ENCODE measurements at regions not wholly inside any gene's neighbourhood (a gene's known extent, or its start where the extent isn't known, plus 50 kb on each side); places are given as distances from the start of the nearest gene placed in this dataset.
"Not testable (repeated sequence)": the region's sequence is repeated elsewhere in the genome, so short reads cannot be mapped to it uniquely, and the experiment has no call there.

DNA sequence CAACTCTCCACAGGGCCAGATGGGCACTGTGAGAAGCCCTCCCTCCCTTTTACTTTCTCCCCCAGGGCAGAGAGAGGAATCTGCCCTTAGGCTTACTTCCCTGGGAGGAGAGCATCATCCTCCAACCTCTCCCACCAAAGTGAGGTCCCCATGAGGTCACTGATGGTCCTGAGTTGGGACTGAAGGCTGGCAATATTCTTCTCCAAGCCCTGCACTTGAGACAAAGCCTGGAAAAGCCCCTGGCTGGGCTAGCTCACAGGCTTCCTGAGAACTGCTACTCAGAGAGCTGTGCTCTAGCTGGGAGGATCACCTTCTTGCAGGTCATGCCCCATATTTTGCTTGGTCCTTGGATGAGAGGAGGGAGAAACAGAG is 110.0 kb upstream of the MEF2A start:
- no peak for DNase-seq (ENCODE audit: low read depth)

DNA sequence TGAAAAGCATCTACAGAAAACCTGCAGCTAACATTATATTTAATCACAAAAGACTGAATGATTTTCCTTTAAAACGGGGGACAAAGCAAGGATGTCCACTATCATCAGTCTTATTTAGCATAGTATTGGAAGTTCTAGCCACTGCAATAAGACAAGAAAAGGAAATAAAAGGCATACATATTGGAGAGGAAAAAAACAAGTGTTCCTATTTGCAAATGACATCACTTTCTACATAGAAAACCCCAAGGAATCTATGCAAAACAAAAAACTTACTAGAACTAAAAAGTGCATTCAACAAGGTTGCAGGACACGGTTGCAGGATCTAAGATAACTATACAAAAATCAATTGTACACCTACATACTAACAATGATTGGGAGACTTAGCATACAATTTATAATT is 101.6 kb upstream of the MEF2A start:
- DNase-seq (ENCODE audit: low read depth): no peak

DNA sequence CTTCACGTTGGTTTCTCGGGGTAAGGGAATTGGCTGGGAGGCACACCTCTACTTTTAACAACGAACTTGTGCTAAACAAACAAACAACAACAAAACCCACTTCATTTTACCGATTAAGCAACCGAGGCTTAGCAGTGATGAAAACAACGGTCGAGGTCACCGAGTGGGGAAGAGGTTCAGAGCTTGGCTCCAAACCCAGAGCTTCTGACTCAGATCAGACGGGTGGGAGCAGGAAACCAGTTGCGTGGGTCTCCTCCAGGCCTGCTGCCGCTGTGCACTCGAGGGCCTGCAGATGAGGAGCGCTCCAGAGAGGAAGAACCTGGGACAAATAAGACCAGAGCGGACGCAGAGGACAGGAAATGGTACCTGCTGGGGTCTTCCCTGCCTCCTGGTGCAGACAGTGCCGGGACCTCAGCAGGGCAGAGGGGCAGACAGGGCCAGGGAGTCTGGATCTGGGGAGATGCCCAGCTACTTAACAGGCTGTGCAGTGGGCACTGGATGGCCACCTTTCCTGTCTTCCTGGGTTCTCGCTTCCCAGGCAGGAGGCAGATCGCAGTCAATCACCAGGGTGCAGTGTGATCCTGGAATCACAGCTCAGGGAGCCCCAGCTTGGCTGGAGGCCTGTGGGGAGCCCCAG is 99.0 kb upstream of the MEF2A start:
- DNase-seq (ENCODE audit: low read depth): no peak

DNA sequence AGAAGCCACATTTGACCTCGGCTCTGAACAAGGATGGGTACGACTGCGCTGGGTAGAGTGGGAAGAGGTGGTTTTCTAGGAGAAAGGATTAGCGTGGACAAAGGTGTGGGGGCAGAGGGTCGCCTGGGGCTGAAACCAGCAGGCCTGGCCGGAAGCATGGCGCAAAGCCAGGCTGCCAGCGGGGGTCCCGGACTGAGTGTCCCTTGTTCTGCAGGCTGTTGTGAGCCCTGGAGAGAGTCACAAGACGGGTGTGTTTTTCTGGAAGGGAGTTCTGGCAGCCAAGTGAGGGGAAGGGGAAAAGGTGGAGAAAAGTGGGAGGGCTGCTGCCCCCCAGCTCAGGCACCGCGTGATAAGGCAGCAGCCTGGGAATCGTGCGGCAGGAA is 98.5 kb upstream of the MEF2A start:
- DNase-seq (ENCODE audit: low read depth): no peak

DNA sequence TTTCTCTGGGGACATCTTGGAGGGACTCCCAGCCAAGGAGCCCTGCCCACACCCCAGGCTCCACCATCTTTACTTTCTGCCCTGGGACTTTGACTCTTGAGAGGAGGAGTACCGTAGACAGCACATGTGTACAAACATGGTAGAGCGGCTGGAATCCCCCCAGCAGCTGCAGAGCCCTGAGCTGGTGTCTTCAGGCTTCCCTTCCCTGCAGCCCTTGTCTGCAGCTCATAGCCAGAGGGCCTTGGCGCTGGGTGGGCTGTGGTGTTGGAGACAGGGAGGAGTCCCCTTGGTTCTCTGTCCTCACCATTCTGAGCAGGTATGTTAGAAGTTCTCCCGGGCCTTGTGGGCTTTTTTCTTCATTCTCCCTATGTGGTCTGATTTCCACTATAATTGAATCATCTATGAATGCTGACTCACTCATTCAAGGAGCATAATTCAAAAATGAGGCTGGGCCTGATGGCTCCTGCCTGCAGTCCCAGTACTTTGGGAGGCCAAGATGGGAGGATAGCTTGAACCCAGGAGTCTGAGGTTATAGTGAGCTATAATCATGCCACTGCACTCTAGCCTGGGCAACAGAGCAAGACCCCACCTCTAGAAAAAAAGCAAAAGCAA is 97.8 kb upstream of the MEF2A start:
- DNase-seq (ENCODE audit: low read depth): no peak

DNA sequence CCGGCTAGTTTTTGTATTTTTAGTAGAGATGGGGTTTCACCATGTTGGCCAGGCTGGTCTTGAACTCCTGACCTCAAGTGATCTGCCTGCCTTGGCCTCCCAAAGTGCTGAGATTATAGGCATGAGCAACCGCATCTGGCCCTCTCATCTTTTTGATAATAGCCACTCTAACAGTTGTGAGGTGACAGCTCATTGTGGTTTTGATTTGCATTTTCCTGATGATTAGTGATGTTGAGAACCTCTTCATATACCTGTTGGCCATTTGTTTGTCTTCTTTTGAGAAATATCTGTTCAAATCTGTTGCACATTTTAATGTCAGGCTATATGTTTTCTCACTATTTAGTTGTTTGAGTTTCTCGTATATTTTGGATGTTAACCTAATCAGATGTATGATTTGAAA is 95.6 kb upstream of the MEF2A start:
- DNase-seq (ENCODE audit: low read depth): not testable (repeated sequence)

DNA sequence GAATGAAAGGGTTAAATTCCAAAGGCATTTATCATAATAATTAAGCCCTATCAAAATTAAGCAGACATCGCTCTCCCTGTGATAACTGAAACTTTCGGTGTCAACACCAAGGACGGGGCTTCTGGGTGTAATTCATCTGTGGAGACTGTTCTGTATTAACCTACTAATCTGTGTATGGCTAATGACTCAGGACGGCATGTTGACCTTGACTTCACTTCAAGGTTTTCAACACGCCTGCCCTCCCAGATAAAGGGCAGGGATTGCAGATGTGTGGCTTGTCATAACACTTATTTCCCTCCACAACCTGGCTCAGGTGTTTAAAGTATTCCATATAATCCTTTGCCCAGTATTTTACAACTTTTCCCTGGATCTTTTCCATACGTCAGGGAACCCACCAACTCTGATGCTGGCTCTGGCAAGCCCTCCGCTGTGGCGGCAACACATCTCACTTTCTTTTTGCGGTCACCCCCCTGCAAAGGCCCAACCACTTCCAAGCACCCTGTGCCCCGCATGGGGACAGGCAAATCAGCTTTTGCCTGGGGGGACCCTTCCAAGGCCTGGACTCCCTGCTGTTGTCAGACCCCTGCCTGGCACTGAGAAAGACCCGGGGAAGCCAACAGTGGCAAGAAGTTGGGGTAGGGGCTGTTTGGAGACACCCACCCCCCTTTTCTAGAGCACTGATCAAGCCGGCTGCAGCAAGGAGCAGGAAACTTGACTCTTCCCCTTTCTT is 93.2 kb upstream of the MEF2A start:
- no peak for DNase-seq (ENCODE audit: low read depth)

DNA sequence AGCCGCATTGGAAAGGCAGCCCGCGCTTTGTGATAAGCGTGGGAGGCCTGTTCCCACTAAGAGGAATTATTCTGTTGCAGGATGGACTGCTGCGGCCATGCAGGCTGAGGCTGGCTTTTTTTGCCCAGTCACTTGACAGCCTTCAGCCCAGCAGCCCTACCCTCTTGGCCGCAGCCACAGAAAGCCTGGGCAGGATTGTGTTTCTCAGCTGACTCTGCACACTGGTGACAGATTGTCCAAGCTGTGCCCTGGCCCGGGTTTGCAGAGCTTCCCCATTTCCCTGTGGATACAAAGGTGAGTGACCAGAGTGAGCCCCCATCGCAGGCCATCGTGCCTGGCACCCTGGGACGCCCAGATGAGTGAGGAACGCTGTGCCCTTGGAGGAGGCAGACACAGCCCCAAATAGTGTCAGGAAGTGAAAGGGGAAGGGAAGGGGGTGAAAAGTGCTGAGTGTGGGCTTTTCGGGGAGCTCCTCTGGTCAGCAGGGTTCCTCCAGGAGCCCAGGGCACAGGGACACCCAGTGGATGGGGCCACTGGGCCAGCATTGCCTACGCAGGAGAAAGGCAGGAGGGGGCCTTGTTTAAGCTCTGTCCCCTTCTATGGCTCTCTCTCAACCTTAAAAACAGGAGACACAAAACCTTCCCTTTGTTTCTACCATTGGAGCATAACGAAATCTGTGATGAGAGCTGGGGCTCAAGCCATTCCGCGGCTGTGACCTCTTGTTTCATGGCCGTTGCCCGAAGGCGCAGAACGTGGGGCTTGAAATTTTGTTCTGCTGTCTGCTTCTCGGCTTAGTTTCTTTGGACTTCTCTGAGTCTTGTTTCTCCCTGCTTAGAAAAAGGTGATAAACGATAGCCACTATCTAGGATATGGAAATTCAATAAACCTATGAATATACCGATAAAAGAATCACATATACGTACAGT is 91.5 kb upstream of the MEF2A start:
- DNase-seq (ENCODE audit: low read depth): no peak

DNA sequence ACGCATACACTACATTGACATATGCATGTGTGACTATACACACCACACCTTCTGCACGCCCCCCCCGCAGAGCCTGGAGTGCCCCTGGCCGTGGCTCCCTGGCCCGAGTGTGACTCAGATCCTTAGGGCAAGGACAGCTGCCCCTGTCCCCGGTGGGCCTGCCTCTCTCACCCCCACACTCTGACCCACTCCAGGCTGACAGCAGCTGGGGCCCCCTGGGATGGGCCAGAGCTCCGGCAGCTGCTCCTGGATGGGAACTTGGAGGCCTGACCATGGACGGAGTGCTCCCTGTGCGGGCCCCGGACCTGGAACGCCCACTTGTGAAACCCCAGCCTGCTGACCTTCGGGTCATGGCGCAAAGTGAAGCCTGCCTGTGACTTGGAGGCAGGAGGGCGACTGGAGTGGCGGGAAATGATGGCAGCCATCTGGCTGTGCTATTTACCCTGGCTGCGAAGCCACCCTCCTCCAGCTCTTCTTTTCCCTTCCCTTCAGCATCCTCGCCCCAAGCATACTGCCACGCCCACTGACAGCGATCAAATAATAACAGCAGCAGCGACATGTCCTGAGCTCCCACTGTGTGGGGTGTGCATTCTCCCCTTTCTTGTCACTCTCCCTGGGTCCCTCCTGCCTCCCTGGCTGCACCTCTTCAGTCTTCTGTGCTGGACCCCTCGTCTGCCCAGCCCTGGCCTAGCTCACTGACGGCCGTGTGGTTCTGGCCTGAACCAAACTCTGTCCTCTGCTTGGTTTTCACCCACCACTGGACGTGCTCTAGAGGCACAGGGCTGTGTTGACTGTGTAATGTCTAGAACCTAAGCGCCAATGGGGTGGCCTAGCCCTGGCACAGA is 90.7 kb upstream of the MEF2A start:
- DNase-seq (ENCODE audit: low read depth): no peak

DNA sequence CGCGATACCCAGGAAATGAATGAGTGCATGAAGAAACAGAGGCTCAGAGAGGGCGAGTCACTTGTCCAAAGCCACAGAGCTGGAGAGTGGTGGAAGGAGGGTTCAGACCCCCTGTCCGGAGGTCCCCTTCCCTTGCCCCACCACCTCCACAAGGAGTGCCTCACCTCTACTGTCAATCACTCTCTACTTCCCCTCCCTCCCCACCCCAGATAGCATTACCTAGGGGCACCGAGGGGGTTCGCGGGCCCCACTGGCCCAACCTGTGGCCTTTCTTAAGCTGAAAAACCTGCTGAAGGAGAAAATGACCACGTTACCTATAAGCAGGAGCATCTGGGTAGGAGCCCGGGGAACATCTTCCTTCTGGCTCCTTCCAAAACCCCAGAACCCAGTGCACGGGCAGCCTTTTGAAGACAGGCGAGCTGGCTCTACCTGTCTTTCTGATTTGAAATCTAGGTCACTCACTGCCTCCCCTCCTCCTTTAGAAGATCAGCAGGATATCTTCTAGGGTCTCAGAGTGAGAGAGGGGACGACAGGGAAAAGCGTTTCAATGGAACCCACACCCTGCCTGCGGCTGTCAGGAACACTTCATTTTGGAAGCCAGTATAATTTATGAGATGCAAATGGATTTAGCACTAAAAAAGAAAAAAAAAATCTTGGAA is 89.9 kb upstream of the MEF2A start:
- DNase-seq (ENCODE audit: low read depth): no peak

DNA sequence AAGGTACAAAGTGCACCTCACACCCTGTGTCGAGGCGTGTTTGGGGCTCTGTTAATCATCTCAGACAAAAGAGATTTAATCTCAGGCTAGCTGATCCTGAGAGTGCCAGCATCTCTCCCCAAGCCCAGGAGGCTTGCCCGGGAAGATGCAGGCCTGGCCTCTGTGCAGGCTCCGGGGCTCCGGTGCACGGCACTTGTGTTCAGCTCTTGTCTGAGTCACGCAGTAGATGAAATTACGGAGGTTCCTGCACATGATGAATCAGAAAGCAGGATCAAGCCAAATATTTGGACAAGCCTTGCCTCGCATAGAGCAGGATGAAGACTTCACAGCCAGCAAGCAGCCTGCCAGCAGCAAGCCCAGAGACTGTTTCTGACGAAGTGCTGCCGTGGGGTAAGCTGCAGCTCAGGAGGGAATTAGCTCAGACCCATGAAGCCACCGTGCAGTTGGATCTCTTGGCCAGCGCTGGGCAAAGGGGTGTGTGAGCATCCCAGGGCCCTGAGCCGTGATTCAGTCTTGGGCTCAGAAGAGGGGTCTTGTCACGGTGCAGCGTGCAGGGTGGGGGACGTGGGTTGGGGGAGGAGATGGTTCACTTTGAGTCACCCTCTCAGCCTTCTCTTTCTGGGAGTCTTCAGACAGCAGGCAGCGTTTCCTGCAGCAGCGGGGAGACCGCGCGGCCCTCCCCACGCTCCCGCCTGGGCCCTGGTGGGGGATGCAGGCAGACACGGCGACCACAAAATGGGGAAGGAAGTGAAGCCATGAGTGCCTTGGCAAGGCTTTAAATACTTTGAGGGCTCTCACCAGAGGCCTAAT is 89.2 kb upstream of the MEF2A start:
- peak; percentile 92 for DNase-seq (ENCODE audit: low read depth)

DNA sequence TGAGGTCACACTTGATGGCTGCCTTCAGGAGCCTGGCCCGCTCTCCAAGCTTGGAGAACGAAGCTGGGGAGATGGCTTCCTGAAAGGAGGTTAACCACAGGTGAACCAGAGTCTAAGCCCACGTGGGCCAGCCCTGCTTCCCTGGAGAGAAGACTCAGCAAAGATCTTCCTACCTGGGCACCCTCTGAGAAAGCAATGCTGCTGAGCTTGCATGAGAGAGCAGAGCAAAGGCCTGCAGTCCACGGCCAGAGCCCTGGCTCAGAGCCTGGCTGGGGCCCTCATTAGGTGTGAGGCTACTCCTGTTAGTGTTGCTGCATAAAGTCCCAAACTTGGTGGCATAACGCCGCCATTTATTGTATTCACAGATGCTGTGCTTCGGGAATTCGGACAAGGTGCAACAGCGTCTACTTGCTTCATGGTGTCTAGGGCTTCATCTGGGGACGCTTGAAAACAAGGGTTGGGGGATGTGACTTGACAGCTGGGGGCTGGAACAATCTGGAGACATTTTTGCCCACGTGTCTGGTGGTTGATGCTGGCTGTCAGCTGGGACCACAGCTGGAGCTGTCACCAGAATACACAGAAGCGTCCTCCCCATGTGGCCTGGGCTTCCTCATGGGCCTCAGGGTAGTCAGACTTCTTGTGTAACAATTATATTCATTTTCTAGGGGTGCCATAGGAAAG is 87.9 kb upstream of the MEF2A start:
- DNase-seq (ENCODE audit: low read depth): no peak

DNA sequence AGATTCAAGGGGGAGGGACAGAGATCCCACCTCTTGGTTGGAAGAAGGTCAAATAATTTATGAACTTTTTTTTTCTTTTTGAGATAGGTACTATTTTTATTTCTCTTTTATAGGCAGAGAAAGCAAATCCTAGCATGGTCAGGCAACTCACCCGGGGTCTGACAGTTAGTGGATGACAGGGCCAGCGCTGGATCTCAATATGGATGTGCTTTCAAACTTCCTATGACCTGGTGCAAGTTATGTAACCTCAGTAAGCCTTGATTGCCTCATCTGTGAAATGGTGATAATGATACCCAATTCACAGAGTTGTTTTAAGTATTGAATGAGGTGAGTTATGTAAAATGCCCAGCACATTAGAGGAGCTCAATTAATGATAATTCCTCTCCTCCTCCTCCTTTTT is 86.8 kb upstream of the MEF2A start:
- DNase-seq (ENCODE audit: low read depth): no peak

DNA sequence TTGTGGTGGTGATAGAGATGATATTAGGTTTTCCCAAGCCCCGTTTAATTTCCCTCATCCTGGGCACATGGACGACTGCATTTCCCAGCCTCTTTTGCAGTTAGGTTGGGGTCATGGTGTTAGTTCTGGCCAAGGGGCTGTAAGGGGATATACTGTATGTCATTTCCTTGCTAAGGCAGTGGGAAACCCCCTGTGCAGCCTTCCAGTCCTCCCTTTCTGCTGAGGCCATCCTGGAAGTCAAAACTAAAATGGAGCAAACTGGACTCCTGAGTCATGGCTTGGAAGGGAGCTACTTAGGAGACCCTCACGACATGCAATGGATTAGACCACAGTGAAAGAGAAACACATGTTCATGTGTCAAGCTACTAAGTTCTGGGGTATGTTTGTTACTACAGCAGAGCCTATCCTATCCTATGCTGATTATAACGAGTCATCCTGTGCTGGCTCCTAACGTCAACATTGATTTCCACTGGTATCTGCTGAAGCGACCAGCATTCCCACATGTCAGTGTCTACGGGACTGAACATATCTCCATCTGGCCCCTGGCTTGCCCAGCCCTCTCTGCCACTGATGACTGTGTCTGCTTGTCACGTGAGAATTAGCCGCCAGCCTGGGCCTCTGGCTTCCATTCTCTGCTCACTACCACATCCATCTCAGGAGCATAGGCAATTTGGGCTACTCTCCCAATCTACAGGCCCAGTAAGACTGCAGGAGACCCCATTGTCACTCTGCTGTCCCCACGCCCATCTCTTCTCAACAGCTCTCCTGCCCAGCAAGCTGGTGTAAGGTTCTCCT is 85.6 kb upstream of the MEF2A start:
- DNase-seq (ENCODE audit: low read depth): no peak

DNA sequence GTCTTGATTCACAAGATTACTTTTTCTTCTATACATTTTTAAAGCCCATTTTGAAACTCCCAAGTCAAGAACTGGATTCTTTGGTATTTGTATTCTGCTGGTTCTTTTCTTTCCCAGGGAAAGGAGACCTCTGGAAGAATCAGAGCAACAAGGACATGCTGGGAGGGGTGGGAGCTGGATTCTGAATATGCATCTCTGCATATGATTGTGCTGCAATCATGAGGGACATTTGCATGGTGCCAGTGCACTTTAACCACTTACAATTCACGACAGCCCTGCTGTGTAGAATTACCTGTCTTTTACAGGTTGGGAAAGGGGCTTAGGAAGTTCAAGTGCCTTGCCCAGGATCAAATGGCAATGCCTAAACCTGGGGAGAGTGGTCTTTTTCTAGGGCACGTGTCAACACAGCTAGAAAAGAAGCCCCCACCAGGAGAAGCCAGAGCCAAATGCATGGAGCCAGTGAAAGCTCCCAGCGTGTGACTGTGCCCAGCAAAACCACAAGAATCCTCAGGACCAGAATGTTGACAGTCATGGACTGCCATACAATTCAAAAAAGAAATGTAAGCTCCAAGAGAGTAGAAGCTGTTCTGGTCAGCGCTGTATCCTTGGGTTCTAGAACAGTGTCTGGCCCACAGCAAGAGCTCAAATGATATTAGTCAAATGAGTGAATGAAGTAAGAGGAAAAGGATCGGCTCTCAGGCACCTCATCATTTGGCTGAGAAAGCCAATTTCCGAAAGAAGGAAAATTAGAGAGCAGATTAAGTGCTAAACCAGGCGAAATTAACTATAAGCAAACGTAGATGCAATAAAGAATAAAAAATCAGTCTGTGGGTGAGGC is 84.5 kb upstream of the MEF2A start:
- no peak for DNase-seq (ENCODE audit: low read depth)

DNA sequence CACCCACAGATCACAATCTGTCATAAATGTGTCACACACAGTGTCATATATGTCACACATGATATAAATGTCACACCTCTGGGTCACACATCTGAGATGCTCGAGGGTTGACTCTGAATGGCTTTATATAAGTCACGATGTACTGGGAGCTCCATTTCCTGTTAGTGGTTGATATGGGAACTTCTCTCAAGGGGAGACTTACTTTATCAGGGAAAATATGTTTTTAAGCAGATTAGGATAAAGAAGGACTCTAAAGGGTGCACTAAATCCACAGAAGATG is 83.9 kb upstream of the MEF2A start:
- no peak for DNase-seq (ENCODE audit: low read depth)

DNA sequence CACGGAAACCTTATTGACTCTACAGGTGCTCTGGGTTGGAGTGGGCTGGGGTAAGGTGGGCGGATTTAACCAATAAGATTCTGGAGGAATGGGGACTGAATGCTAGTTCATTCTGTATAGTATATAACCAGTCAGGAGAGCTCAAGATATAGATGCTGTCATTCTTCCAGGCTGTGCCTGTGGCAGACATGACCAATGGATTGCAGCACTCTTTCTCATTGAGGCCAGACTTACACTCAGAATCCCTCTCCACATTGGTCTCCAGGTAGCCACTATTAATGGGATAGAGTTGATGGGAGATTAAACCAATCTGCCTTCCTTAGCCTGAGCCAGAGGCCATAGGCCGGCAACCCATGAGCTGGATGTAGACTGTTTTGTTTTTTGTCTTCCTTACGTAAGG is 82.8 kb upstream of the MEF2A start:
- no peak for DNase-seq (ENCODE audit: low read depth)

All from HS-5 (cell line).